ENCODE measurements at regions not wholly inside any gene's neighbourhood (a gene's known extent, or its start where the extent isn't known, plus 50 kb on each side); places are given as distances from the start of the nearest gene placed in this dataset.

GRCh38 chr16:55123652-55124051, 193.0 kb downstream of the IRX5 start:
- Histone ChIP-seq H3K9me3 (ENCODE audit: control extremely low read depth in 1 of 3, control insufficient read depth in 2 of 3, insufficient read depth in 1 of 3, low read length in 2 of 3) (peaks cover 0 to 10% (median 0%) of the 10 kb centered on the region in 3 donors), H3K36me3 (replicated peaks in 1 of 2; ENCODE audit: control extremely low read depth in 1 of 2, control insufficient read depth in 1 of 2, extremely low read depth in 1 of 2, insufficient read depth in 2 of 2, low read length in 1 of 2) (no peaks in the 10 kb centered on the region), H4K20me1 (ENCODE audit: control insufficient read depth, insufficient read depth, low read length, poor library complexity, severe bottlenecking) (no peaks in the 10 kb centered on the region), H3K4me2 (replicated peaks; ENCODE audit: low read depth, low read length, poor library complexity, severe bottlenecking) (no peak overlapping the region), H3K27me3 (replicated peaks in 1 of 4; ENCODE audit: control extremely low read depth in 1 of 4, control insufficient read depth in 3 of 4, insufficient read depth in 4 of 4, low read length in 3 of 4) (no peaks in the 10 kb centered on the region), H2AFZ (ENCODE audit: insufficient read depth, low read depth, low read length, poor library complexity, severe bottlenecking) (no peak overlapping the region), H3K4me3 (ENCODE audit: control extremely low read depth in 1 of 5, extremely low read depth in 1 of 5, insufficient read depth in 1 of 5, low read depth in 2 of 5, low read length in 4 of 5) (no peak overlapping the region), H3K9ac (ENCODE audit: low read length) (no peak overlapping the region), H3K79me2 (ENCODE audit: control insufficient read depth, insufficient read depth, low read length) (no peaks in the 10 kb centered on the region), H3K27ac (ENCODE audit: low read length in 2 of 2) (no peak overlapping the region), H3K4me1 (ENCODE audit: control insufficient read depth in 2 of 2, insufficient read depth in 2 of 2, low read length in 2 of 2) (peaks cover 0 to 7% of the 10 kb centered on the region in 2 donors)
- H3K27ac Mint-ChIP-seq: no peak overlapping the region
- CTCF ChIA-PET: no interaction called here
- POLR2A ChIA-PET: no interaction called here
- WGBS (ENCODE audit: insufficient coverage): no CpG with 5 or more reads among the region's 1 CpG
- no peak for ATAC-seq (ENCODE audit: low read depth)
- intact Hi-C loops (cut with micrococcal nuclease): no loop called here
- DNase-seq: no peak
- TF ChIP-seq EZH2 (IDR thresholded peaks at IDR 0.05; ENCODE audit: borderline replicate concordance, insufficient read depth, low read depth, low read length, poor library complexity, severe bottlenecking) (no peak), CTCF (IDR thresholded peaks at IDR 0.05) (no peak)
- no peaks in the 10 kb centered on the region for H3K9me3 Mint-ChIP-seq (ENCODE audit: insufficient read depth)
- H3K27me3 Mint-ChIP-seq: peaks cover 4% of the 10 kb centered on the region
- H3K4me1 Mint-ChIP-seq: peaks cover 19% of the 10 kb centered on the region
- no peak overlapping the region for H3K4me3 Mint-ChIP-seq

GRCh38 chr16:55125818-55126385, 195.2 kb downstream of the IRX5 start:
- Histone ChIP-seq H3K27ac (ENCODE audit: low read length in 2 of 2) (no peak overlapping the region), H3K4me3 (ENCODE audit: control extremely low read depth in 1 of 5, extremely low read depth in 1 of 5, insufficient read depth in 1 of 5, low read depth in 2 of 5, low read length in 4 of 5) (no peak overlapping the region), H4K20me1 (ENCODE audit: control insufficient read depth, insufficient read depth, low read length, poor library complexity, severe bottlenecking) (no peaks in the 10 kb centered on the region), H3K4me2 (replicated peaks; ENCODE audit: low read depth, low read length, poor library complexity, severe bottlenecking) (no peak overlapping the region), H3K4me1 (ENCODE audit: control insufficient read depth in 2 of 2, insufficient read depth in 2 of 2, low read length in 2 of 2) (peaks cover 0 to 7% of the 10 kb centered on the region in 2 donors), H3K79me2 (ENCODE audit: control insufficient read depth, insufficient read depth, low read length) (no peaks in the 10 kb centered on the region), H3K9ac (ENCODE audit: low read length) (no peak overlapping the region), H3K9me3 (ENCODE audit: control extremely low read depth in 1 of 3, control insufficient read depth in 2 of 3, insufficient read depth in 1 of 3, low read length in 2 of 3) (peaks cover 0 to 16% (median 0%) of the 10 kb centered on the region in 3 donors), H3K36me3 (replicated peaks in 1 of 2; ENCODE audit: control extremely low read depth in 1 of 2, control insufficient read depth in 1 of 2, extremely low read depth in 1 of 2, insufficient read depth in 2 of 2, low read length in 1 of 2) (no peaks in the 10 kb centered on the region), H3K27me3 (replicated peaks in 1 of 4; ENCODE audit: control extremely low read depth in 1 of 4, control insufficient read depth in 3 of 4, insufficient read depth in 4 of 4, low read length in 3 of 4) (no peaks in the 10 kb centered on the region), H2AFZ (ENCODE audit: insufficient read depth, low read depth, low read length, poor library complexity, severe bottlenecking) (no peak overlapping the region)
- 84% methylated on average over 5 of the region's 8 CpGs for WGBS (ENCODE audit: insufficient coverage)
- TF ChIP-seq EZH2 (IDR thresholded peaks at IDR 0.05; ENCODE audit: borderline replicate concordance, insufficient read depth, low read depth, low read length, poor library complexity, severe bottlenecking) (no peak), CTCF (IDR thresholded peaks at IDR 0.05) (no peak)
- Mint-ChIP-seq H3K27me3 (peaks cover 7% of the 10 kb centered on the region), H3K9me3 (ENCODE audit: insufficient read depth) (no peaks in the 10 kb centered on the region), H3K4me3 (no peak overlapping the region), H3K27ac (no peak overlapping the region), H3K4me1 (peaks cover 19% of the 10 kb centered on the region)
- DNase-seq (no peak), ATAC-seq (ENCODE audit: low read depth) (no peak)
- ChIA-PET CTCF (no interaction called here), POLR2A (no interaction called here)
- intact Hi-C loops (cut with micrococcal nuclease): no loop called here
